NCI-H1436 (cell line): ENCODE measurements at regions not wholly inside any gene's neighbourhood (a gene's known extent, or its start where the extent isn't known, plus 50 kb on each side); places are given as distances from the start of the nearest gene placed in this dataset.

ENCODE experiments used
- DNase-seq: peaks from one replicate; lab custom pipeline; 2025; lab: John Stamatoyannopoulos, UW

- DNase-seq: no peak
Measured at GRCh38 chr1:84090447-84091245, 53.4 kb upstream of the PRKACB start.

- DNase-seq: no peak
Measured at GRCh38 chr1:84089867-84090266, 54.2 kb upstream of the PRKACB start.

- no peak for DNase-seq
Measured at GRCh38 chr1:84089465-84089864, 54.6 kb upstream of the PRKACB start.

GRCh38 chr1:84086616-84087015 lies 57.5 kb upstream of the PRKACB start:
- DNase-seq: no peak

GRCh38 chr1:84086189-84086588 lies 57.9 kb upstream of the PRKACB start:
- no peak for DNase-seq

GRCh38 chr1:84083307-84083706 lies 60.8 kb upstream of the PRKACB start:
- no peak for DNase-seq

- no peak for DNase-seq
Measured at GRCh38 chr1:84078842-84079202, 65.2 kb upstream of the PRKACB start.

GRCh38 chr1:84078108-84078841 lies 65.8 kb upstream of the PRKACB start:
- DNase-seq: no peak

- peak; percentile 76 for DNase-seq
Measured at GRCh38 chr1:84077476-84078107, 66.5 kb upstream of the PRKACB start.

GRCh38 chr1:84073266-84073665 lies 70.8 kb upstream of the PRKACB start:
- DNase-seq: no peak

- DNase-seq: no peak
Measured at GRCh38 chr1:84069236-84069845, 70.4 kb upstream of the TTLL7 start.

GRCh38 chr1:84062496-84062895 lies 63.6 kb upstream of the TTLL7 start:
- DNase-seq: no peak

- DNase-seq: no peak
Measured at GRCh38 chr1:84061336-84061735, 62.4 kb upstream of the TTLL7 start.

GRCh38 chr1:84060781-84061180 lies 61.8 kb upstream of the TTLL7 start:
- DNase-seq: no peak

- no peak for DNase-seq
Measured at GRCh38 chr1:84048820-84049219, 49.9 kb upstream of the TTLL7 start.
